Left colon (tissue), 2 donors: ENCODE measurements at regions not wholly inside any gene's neighbourhood (a gene's known extent, or its start where the extent isn't known, plus 50 kb on each side); places are given as distances from the start of the nearest gene placed in this dataset.

ENCODE experiments used
- ATAC-seq: fragments of 200-7000 bp; cut with Tn5 transposase; one replicate; pipeline ENCODE4 v1.9.1; 2020; ENCODE audit warnings: mild to moderate bottlenecking, moderate library complexity
- DNase-seq, 2 donors: peaks; one replicate each; pipeline ENCODE4 v3.0.0-alpha.2; 2020
- intact Hi-C, 2 donors: fragments of 100-400 bp; cut with DNase I in 1 of 2; cut with micrococcal nuclease in 1 of 2; formaldehyde crosslinking; loops; one replicate each; pipeline versions ENCODE4 v1.11.2 to v1.14.0; 2022; cut with DNase I, micrococcal nuclease
- donor health status: DM: no; HTN: no; CAD: no.
- donor health status: DM: yes; HTN: yes; CAD: no.

DNA sequence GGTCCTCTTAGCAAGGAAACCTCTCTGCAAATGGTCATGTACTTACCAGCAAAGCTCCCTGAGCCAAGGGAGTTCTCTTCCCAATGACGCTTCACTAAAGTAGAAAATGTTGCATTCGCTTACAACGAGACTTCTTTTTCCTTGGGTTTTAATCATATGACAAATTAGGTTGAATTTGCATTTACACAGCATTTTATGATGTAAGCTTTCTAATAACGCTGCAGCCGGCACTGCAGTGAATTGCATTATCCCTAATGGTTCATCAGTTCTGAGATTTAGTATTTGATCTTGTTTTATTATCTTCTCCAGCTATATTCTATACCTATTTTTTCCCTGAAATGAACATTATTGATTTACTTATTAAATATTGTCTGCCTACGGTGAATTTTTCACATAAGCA lies 339.3 kb upstream of the PFKP start:
- intact Hi-C loops: no loop called here
- DNase-seq (no peak), ATAC-seq (no peak)

GRCh38 chr10:2716596-2716995 lies 350.8 kb upstream of the PFKP start:
- DNase-seq: no peak
- intact Hi-C loops: no loop called here
- ATAC-seq: no peak

GRCh38 chr10:2714597-2714996 lies 352.8 kb upstream of the PFKP start:
- intact Hi-C loops: no loop called here
- DNase-seq: no peak
- ATAC-seq: no peak

- DNase-seq (no peak), ATAC-seq (no peak)
- intact Hi-C loops: no loop called here
These were observed 363.4 kb upstream of the PFKP start for GRCh38 chr10:2703953-2704352.

DNA sequence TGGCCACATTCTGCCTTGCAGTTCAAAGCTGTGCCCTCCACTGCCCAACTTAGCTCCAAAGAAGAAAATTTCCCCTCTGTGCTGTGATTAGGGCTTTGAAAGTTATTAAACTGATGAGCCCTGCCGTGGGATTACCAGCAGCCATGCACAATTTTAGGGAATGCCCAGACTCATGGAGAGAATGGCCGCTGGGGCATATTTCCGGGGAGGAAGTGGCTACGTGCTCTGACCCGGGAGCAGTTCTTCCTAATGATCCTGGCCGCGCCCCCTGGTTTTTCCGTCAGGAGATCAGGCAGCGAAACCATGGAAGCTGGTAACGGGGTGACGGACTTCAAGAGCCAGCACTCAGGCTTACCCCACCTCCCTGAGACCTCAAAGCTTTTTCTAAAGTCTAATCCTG lies 365.5 kb upstream of the PFKP start:
- DNase-seq: no peak
- no peak for ATAC-seq
- intact Hi-C loops: no loop called here

GRCh38 chr10:2700626-2701305 lies 366.6 kb upstream of the PFKP start:
- ATAC-seq (no peak), DNase-seq (no peak)
- intact Hi-C loops: no loop called here

DNA sequence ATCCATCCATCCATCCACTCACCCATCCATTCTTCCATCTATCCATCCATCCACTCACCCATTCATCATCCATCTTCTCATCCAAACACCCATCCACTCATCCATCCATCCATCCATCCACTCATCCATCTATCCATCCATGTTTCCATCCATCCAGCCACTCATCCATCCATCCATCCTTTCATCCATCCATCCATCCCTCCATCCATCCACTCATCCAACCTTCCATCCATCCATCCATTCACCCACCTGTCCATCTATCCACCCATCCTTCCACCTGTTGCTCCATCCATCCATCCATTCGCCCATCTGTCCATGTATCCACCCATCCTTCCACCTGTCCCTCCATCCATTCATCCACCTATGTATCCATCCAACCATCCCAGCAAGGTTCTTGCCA lies 378.4 kb upstream of the PFKP start:
- no peak for DNase-seq
- intact Hi-C loops: no loop called here
- no peak for ATAC-seq

- DNase-seq (no peak), ATAC-seq (no peak)
- intact Hi-C loops: no loop called here
These were observed 380.7 kb upstream of the PFKP start for GRCh38 chr10:2686691-2687090.

GRCh38 chr10:2682491-2682890 lies 384.9 kb upstream of the PFKP start:
- no peak for DNase-seq
- ATAC-seq: no peak
- intact Hi-C loops: no loop called here

- intact Hi-C loops: no loop called here
- DNase-seq (no peak), ATAC-seq (no peak)
These were observed 385.5 kb upstream of the PFKP start for GRCh38 chr10:2681891-2682290.

GRCh38 chr10:2680821-2681220 lies 386.5 kb upstream of the PFKP start:
- ATAC-seq: no peak
- intact Hi-C loops: no loop called here
- no peak for DNase-seq

- DNase-seq: no peak
- intact Hi-C loops: no loop called here
- ATAC-seq: no peak
These were observed 387.7 kb upstream of the PFKP start for GRCh38 chr10:2679646-2680045.

DNA sequence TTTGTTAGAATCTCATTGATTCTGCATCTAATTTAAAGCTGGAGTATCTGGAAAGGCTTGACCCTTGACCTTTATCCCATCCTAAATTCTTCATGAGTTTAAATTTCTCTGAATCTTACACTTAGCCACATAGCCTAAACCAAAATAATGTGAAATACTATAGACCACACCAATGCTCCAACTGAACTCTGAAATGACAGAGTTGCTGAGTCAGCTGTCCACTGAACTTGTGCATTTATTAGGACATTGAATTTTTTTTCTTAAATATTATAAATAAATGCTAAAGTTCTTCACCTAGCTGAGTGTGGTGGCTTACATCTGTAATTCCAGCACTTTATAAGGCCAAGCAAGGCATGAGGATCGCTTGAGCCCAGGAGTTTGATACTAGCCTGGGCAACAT lies 390.9 kb upstream of the PFKP start:
- intact Hi-C loops: no loop called here
- no peak for DNase-seq
- no peak for ATAC-seq

DNA sequence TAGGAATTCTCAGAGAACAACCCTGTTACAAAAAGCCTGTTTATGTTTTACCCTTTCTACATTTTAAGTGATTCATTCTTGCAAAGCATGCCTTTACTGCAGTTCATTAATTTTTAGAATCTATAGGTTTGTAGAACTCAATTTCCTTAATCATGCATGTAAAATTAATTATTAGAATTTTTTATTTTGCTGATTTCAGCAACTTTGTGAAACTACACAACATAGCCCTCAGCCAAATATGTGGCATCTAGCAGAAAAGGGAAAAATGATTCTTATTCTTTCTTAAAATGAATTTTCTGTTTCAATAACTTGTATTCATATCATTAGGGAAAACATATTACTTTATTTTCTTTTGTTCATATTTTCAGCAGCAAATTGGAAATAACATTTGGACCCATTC lies 392.9 kb upstream of the PFKP start:
- ATAC-seq (no peak), DNase-seq (no peak)
- intact Hi-C loops: no loop called here

DNA sequence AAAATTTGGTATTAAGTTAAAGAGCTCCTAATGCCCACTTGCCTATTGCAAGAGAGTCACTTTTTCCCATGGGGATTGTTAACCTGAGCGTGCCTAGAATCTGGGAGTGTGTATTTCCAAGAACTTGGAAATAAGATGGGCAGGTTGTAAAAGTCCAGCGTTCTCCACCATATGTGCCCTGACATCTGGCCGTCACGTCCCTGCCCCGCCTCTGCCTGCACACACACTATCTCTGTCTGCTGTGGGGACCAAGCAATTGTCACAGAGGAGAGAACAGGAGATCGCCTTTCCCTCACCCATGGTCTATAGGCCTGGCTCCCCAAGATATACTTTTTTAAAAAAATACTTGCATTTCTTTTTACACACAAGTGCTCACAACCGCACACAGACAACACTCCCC lies 396.5 kb upstream of the PFKP start:
- DNase-seq: no peak
- intact Hi-C loops: no loop called here
- no peak for ATAC-seq

- intact Hi-C loops: no loop called here
- DNase-seq (no peak), ATAC-seq (no peak)
These were observed 401.6 kb upstream of the PFKP start for GRCh38 chr10:2665772-2666171.

GRCh38 chr10:2660276-2660675 lies 407.1 kb upstream of the PFKP start:
- ATAC-seq: no peak
- no peak for DNase-seq
- intact Hi-C loops: no loop called here

DNA sequence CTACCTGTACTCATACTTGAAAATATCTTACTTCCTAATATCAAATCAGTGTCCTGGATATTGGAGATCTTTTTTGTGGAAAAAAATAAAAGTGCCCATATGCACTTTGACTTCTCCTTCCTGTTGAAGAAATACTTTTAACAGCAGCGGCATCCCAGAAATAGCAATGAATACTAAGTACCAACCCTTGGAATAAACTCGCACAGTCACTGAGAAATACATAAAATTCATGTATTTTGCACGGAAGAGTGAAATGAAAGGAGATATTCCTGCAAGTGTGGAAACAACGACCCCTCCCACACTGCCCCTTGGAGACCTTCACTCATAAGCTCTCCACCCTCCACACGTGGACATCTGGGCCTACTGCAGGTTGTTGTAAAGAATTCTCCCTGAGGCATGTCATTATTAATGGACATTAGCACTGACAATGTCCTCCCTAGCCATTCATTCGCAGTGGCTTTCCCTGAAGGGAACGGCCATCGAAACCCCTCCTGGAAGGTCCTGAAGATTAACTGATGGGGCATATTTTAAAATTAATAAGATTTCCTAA lies 407.6 kb upstream of the PFKP start:
- intact Hi-C loops: no loop called here
- no peak for DNase-seq
- no peak for ATAC-seq

DNA sequence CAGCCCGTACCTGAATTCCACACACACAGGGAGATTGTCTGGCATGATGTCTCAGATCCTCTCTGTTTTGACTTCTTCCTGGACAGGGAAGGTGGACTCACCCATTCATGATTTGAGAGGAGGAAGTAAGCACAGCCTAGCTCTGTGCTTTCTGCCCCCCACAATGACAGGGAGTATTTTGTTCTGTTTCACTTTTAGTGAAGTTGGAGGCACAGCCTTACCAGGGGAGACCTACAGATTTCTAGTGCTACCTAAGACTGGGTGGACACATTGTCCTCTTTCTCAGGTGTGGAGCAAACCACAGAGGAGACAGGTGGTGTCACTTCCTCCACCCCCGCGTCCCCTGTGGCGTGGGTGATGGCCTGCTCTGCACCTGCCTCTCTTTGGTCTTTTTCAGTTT lies 408.6 kb upstream of the PFKP start:
- no peak for ATAC-seq
- no peak for DNase-seq
- intact Hi-C loops: no loop called here

DNA sequence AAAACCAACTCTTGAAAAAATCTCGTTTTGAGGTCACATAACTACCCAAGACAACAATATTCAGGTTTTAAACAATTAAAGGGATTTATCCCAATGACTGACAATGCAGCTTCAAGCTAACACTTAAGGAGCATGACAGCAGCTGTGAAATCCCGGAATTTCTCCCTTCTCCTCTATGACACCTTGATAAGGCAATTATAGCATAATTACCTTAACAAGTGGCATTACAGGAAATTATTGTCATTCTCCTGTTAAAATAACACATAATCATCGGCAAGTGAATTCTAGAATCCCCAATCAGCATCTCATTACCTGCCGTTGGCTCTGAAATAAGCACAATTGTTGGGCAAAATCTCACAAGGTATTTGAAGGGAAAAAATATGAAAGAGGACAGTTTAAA lies 417.0 kb upstream of the PFKP start:
- intact Hi-C loops: no loop called here
- no peak for DNase-seq
- ATAC-seq: no peak

DNA sequence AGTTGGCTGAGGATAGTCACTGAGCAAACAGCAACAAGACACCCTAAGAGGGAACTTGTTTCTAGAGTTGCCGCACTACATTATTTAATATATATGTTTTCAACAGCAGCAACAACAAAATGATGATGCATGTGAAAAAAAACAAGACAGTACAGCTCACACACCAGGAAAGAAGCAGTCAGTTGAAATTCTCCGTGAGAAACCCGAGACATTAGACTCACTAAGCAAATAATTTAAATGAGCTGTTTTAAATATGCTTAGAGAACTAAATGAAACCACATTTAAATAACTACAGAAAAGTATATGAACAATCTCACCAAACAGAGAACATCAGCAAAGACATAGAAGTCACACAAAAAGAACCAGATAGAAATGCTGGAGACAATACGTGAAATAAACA lies 426.3 kb upstream of the PFKP start:
- ATAC-seq: no peak
- no peak for DNase-seq
- intact Hi-C loops: no loop called here
